Nephron (organoid): ENCODE measurements at regions not wholly inside any gene's neighbourhood (a gene's known extent, or its start where the extent isn't known, plus 50 kb on each side); places are given as distances from the start of the nearest gene placed in this dataset.
A peak's percentile ranks its signal among the peaks of the same experiment; 100 is the strongest.

ENCODE experiments used
- H3K27ac Mint-ChIP-seq, 3 experiments: 2 replicates each; pipeline ENCODE4 v1.8.0; 2020; ENCODE audit warnings: mixed read lengths in 3 of 3, mild to moderate bottlenecking in 2 of 3, moderate library complexity in 1 of 3
- H3K27me3 Mint-ChIP-seq: 2 replicates; pipeline ENCODE4 v1.8.0; 2021; ENCODE audit warnings: low read depth, mild to moderate bottlenecking, moderate library complexity, mixed read lengths
- H3K36me3 Mint-ChIP-seq: 2 replicates; pipeline ENCODE4 v1.8.0; 2020; ENCODE audit warnings: low read depth, mixed read lengths
- H3K4me1 Mint-ChIP-seq: 2 replicates; pipeline ENCODE4 v1.8.0; 2020; ENCODE audit warnings: mixed read lengths
- H3K4me3 Mint-ChIP-seq, 3 experiments: 2 replicates each; pipeline ENCODE4 v1.8.0; 2020; ENCODE audit warnings: mild to moderate bottlenecking in 3 of 3, mixed read lengths in 3 of 3, moderate library complexity in 2 of 3
- H3K9me3 Mint-ChIP-seq: 2 replicates; pipeline ENCODE4 v1.8.0; 2020; ENCODE audit warnings: mixed read lengths
- TF ChIP-seq, protein P1 (sequence below), 3 experiments: fragments of 200-600 bp; sonication (generic); IDR thresholded peaks; one replicate each; pipeline ENCODE4 v1.5.0; 2021; ENCODE audit warnings: antibody characterized with exemption in 3 of 3; ENCODE audit not compliant: unreplicated experiment in 3 of 3

DNA sequence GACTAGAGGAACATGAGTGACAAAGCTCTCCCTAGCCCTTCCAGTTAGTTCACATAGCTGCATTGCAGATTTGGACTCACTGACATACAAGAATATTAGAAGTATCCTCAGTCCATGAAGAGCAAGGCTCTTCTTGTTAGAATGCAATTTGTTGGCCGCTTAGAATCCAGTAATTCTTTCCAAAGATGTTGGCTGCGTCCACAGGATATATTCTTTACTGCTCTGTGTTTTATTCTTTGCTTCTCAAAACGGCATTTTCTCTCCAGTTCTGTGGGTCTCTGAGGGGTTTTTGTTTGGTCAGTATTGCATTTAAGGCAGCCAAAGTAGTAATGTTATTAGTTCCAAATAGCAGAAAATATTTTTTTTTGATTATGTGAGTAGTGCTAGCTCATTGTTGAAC, 588.6 kb downstream of the DNAJB9 start:
- H3K4me3 Mint-ChIP-seq, result no peak overlapping the region

DNA sequence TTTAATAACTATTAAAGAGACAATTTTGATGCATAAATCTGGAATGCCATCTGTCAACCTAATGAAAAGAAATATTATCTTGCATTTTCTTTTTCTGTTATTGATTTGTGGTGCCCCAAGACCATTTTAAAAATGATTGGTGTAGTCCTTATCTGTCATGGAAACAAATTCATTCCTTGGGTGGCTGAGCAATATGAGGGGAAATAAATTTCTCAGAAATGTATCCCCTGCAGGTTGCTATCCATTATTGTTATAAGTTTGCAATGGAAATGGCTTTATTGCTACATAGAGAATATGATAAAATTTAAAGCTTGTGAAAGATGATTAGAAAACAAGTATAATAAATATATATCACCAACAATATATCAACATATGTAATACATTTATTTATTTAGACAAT, 607.0 kb downstream of the DNAJB9 start:
- no peak overlapping the region for H3K27ac Mint-ChIP-seq
- H3K27me3 Mint-ChIP-seq, result no peaks in the 10 kb centered on the region
- H3K4me3 Mint-ChIP-seq, result no peak overlapping the region
- H3K36me3 Mint-ChIP-seq, result no peaks in the 10 kb centered on the region
- H3K4me1 Mint-ChIP-seq, result no peaks in the 10 kb centered on the region
- H3K9me3 Mint-ChIP-seq, result no peaks in the 10 kb centered on the region
- TF ChIP-seq, protein P1, sequence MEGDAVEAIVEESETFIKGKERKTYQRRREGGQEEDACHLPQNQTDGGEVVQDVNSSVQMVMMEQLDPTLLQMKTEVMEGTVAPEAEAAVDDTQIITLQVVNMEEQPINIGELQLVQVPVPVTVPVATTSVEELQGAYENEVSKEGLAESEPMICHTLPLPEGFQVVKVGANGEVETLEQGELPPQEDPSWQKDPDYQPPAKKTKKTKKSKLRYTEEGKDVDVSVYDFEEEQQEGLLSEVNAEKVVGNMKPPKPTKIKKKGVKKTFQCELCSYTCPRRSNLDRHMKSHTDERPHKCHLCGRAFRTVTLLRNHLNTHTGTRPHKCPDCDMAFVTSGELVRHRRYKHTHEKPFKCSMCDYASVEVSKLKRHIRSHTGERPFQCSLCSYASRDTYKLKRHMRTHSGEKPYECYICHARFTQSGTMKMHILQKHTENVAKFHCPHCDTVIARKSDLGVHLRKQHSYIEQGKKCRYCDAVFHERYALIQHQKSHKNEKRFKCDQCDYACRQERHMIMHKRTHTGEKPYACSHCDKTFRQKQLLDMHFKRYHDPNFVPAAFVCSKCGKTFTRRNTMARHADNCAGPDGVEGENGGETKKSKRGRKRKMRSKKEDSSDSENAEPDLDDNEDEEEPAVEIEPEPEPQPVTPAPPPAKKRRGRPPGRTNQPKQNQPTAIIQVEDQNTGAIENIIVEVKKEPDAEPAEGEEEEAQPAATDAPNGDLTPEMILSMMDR (IDR thresholded peaks at IDR 0.05; ENCODE audit: unreplicated experiment in 3 of 3), result no peak

More for the DNA sequence above, 588.6 kb downstream of the DNAJB9 start:
- no peaks in the 10 kb centered on the region for H3K4me1 Mint-ChIP-seq
- TF ChIP-seq, protein P1 (IDR thresholded peaks at IDR 0.05; ENCODE audit: unreplicated experiment in 3 of 3), result no peak
- H3K9me3 Mint-ChIP-seq, result no peaks in the 10 kb centered on the region
- H3K27ac Mint-ChIP-seq, result no peak overlapping the region
- H3K36me3 Mint-ChIP-seq, result no peaks in the 10 kb centered on the region
- no peaks in the 10 kb centered on the region for H3K27me3 Mint-ChIP-seq

DNA sequence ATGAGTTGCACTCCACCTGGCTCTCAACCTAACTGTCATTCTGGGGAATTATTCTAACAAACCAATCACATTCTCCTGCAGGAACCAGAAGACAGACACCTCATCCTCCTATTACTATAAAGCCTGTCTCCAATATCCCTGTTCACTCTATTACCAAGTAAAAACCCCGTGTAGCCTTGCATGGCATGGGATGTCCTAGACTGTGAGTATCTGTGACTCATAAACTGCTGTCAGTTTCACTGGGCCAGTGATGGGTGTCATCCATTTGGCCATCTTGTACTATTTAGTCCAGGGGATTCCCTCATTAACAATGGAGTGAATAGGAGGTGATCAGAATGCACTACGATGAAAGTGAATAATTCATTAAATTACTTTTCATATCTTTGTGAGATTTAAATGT, 608.7 kb downstream of the DNAJB9 start:
- Mint-ChIP-seq H3K36me3 (no peaks in the 10 kb centered on the region), H3K4me1 (no peaks in the 10 kb centered on the region), H3K27me3 (no peaks in the 10 kb centered on the region), H3K4me3 (no peak overlapping the region), H3K9me3 (peaks cover 3% of the 10 kb centered on the region), H3K27ac (no peak overlapping the region)
- TF ChIP-seq, protein P1 (IDR thresholded peaks at IDR 0.05; ENCODE audit: unreplicated experiment in 3 of 3), result no peak

DNA sequence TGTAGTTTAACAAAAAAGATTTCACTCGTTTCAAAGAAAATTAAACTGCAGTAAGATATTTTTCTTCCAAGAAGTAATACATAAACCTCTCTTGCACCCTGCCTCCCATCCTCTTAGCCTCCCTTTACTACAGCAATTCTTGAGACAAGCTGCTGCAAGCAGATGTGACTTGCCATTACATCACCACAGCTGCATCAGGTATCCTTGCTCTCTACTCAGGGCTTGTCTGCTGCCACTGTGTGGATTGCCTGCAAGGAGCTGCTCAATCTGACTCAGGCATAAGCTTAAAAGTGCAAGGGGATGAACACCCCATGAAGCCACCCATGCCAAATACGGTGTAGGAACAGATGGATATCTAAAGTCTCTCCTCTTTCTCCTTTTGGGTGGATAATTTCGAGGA, 609.9 kb downstream of the DNAJB9 start:
- H3K27me3 Mint-ChIP-seq, result no peaks in the 10 kb centered on the region
- H3K27ac Mint-ChIP-seq, result no peak overlapping the region
- H3K36me3 Mint-ChIP-seq, result no peaks in the 10 kb centered on the region
- H3K4me3 Mint-ChIP-seq, result no peak overlapping the region
- no peaks in the 10 kb centered on the region for H3K4me1 Mint-ChIP-seq
- H3K9me3 Mint-ChIP-seq, result peaks cover 3% of the 10 kb centered on the region
- TF ChIP-seq, protein P1 (IDR thresholded peaks at IDR 0.05; ENCODE audit: unreplicated experiment in 3 of 3), result no peak

DNA sequence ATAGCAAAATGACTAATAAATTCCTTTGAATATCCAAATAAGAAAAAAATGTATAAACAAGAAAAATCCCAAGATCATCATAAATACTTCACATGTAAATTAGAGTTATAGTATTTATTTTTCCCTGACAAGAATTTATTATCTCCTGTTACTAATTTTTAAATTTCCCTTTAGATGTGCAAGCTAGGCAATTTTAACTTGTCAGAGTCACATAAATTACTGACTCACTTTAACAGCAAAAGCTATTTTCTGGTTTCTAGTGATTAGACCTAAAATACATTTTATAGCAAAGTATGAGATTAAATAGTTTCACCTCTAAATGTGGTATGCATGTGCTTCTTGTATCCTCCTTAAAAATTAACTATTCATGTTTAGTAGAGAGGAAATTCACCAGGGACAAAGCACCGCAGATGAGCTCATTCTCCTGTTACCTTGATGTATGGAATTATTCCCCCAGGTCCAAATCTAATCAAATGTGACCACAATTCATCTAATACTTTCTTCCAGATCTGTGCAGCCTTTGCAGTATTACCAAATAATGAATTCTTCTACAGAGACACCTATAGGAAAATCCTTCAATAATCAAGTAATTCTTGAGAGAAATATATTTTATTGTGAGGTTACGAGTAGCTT, 621.2 kb downstream of the DNAJB9 start:
- Mint-ChIP-seq H3K36me3 (no peaks in the 10 kb centered on the region), H3K4me3 (no peak overlapping the region), H3K27me3 (peaks cover 3% of the 10 kb centered on the region), H3K9me3 (no peaks in the 10 kb centered on the region), H3K27ac (peak overlapping the region in 1 of 3 experiments; percentile 13), H3K4me1 (no peaks in the 10 kb centered on the region)
- TF ChIP-seq, protein P1 (IDR thresholded peaks at IDR 0.05; ENCODE audit: unreplicated experiment in 3 of 3), result no peak

DNA sequence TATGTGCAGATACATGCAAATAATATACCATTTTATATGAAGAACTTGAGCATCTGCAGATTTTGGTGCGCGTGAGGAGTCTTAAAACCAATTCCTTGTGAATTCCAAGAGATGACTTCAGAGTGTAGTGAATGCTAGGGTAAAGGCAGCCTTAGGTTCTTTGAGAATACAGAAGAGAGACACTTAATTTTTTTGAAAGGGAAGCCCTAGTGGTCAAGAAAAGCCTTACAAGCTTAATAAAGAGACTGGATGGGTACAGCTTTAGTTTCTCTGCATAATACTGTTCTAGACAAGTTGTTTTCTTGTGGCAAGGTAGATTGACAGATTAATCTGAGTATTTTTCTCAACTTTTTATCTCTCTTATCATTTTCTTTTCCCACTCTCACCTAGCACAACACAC, 636.5 kb downstream of the DNAJB9 start:
- Mint-ChIP-seq H3K36me3 (no peaks in the 10 kb centered on the region), H3K4me1 (no peaks in the 10 kb centered on the region), H3K4me3 (no peak overlapping the region), H3K27me3 (peaks cover 4% of the 10 kb centered on the region), H3K27ac (no peak overlapping the region), H3K9me3 (peaks cover 6% of the 10 kb centered on the region)
- TF ChIP-seq, protein P1 (IDR thresholded peaks at IDR 0.05; ENCODE audit: unreplicated experiment in 3 of 3), result no peak
